Lung microvascular endothelial cell (primary cell): ENCODE measurements at regions not wholly inside any gene's neighbourhood (a gene's known extent, or its start where the extent isn't known, plus 50 kb on each side); places are given as distances from the start of the nearest gene placed in this dataset.

Experiments used
- DNase-seq, 2 donors: peaks; one replicate each; pipeline versions ENCODE4 v3.0.0 to v3.0.0-alpha.2; 2010; ENCODE audit warnings: low read depth in 2 of 2

DNA sequence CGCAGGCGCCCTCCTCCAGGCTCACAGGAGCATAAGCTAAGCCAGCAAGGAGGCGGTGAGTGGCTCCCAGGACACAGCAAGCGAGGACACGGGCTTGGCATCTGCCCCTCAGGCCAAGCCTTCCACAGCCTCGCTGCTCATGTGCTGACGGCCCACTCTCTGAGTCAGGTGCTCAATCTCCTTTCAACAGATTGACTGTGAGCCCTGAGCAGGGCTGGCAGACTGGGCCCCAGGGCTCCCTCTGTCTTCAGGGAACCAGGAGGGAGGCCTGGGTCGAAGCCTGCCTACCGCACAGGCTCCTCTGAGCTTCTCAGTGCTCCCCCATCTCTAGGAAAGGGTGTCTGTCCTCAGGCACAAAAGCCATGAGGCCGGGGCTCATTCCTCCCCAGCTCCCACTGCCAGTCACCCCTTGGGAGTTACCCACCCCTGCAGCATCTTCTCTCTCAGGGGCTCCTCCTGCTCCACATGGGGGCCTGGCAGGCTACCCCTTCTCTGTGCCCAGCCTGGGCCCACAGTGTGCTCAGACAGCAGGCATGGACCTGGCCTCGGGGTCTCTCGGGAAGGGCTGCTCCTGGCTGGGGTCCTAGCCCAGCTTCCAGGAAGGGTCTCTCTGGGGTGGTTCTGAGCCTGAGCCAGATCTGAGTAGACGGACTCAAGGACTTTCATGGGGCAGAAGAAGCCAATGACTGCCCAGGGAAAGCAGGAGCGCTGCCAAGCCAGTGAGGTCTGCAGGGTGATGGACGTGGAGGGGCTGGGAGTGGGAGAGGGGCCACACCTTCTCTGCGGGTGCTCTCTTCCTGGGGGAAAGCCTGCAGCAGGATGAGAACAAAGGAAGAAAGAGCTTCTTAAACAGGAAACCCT is 138.0 kb upstream of the GPC1 start:
- DNase-seq, result no peak

DNA sequence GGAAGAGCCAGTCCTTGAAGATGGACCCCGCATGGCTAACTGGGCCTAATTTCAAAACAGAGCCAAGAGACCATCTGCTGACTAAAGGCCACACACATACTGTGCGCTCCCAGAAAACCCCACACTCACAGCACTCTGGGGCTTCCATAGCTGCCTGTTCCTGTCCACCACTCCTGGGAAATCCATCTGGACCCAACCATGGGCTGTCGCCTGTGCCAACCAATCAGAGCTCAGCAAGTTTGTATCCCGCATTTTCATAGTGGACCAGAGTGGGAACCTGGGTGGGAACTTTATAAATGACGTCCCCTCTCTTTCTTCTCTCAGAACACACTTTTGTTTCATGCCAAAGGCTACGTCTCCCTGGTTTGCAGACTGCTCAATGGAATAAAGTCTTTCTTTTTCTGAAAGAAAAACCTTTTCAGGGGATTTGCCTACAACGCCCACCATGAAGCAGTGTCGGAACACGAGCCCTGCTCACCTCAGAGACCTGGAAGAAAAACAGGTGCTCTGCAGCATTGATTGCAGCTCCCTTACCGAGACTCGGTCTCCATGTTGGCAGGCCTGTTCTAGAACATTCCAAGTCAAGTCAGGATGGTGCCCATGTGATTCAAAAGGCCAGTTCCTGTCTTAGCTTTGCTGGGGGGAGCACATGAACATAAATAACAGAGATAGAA is 137.2 kb upstream of the GPC1 start:
- no peak for DNase-seq

DNA sequence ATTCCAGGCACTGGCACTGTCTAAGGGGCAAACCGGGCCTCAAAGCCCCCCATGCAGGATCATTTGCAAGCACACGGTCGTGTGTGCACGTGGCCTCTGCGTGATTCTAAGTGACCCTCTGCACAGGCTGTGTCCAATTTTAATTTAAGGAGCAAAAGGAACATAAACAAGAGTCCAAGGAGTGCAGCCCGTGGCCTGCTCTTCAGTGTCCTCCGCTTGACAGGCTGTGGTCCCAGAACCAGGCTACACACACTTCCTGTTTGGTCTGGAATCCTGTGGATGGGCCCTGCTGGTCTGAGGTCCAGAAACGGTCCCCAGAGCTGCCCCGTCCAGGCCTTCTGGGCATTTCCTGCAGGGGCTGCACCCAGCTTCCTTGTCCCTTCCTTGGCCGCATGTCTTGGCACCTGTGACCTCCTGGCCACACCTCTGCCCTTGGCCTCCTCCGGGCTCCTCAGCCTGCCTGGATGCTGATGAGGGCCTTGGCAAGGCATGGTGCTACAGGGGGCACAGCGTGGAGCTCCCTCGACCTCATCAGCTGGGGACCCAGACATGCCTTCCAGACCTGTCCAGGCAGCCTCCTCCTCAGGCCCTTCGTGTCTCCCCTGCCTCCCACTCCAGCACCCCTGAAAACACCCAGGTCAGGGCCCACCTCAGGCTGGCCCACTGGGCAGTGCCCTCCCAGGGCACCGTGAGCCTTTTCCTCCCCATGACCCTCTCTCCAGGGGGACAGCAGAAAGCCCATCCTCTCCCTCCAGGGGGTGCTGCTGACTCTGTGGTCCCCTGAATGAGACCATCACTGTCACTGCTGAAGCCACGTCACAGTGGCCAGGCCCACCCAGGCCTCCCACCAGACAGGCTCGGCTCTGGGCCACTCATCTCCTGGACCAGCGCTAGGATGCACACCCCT is 136.4 kb upstream of the GPC1 start:
- DNase-seq, result peak in 1 of 2 donors; percentile 8

DNA sequence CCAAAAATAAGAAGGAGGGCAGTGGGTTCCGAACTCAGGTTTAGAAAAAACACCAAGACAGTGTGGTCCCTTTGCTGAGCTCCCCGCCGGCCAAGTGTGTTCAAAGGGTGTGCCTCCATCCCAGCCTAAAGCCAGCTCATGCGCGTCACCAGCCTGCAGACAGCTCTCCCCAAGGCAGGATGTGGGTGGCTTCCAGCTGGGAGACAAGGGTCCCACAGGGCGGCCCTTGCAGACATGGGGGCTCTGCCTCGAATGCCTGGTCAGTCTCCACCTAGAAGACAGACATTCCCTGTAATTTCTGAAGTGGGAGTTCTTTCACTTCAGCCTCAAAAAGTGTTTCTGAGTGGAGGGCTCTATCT is 135.8 kb upstream of the GPC1 start:
- DNase-seq, result no peak

DNA sequence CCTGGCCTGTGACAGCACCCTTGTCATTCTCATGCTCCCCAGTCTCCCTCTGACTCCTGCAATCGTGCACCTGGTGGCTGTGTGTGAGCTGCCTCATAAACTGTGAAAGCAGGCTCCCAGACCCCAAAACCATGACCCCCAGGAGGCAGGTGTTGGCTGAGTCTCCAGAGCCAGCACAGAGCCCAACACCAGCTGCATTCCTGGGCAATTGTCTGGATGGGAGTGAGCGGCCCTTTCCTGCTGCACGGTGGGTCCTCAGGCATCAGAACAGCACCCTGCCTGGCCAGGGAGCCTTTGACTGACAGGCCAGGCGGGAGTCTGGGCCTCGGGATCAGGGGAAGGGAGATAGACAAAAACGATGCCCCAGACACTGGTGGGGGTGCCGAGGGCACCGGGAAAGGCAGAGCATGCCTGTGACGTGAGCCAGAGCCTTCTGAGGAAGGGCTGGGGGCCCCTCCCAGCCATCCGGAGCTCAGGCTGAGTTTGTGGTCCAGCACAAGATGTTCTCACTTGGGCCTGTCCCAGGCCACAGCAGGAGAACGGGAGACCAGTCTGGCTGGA is 135.1 kb upstream of the GPC1 start:
- DNase-seq, result no peak

DNA sequence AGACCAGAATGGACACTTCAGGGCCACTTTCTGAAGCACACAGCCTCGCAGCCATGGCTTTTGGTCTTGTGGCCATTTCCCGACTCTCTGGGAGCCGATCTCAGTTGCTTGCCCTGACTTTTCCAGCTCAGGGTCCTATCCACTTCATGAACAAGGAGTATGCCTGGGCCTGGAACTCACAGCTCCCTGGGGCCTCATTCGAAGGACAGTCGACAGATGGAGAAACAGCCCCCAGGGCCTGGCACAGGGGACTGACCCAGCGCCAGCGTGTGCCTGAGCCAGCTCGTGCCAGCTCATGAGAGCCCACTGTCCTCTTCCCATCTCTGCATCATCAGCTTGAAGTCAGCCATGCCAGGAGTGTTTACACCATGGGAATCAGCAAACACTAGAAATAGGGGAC is 134.6 kb upstream of the GPC1 start:
- DNase-seq, result no peak

DNA sequence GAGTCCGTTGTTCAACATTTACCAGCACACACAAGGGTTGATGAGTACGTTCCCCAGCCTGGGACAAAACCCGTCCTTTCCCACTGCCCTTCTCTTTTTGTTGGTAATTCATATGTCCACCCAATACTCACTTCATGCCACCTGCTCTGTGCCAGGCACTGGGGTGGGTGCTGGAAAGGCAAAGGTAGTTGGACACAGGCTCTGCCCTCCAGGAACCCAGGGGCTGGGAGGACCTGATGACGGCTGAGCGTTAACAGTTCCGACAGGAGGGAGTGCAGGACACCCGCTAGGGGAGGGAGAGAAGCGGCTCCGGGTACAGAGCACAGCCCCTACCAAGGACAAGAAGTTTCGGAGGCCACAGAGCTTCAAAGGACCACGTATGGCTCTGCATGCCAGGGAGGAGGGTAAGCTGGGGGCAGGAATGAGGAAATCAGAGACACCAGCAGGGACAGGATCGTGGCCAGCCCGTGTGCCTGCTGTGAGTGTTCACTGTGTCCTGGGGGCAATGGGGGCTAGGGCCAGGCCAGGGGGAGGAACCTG is 134.1 kb upstream of the GPC1 start:
- no peak for DNase-seq

DNA sequence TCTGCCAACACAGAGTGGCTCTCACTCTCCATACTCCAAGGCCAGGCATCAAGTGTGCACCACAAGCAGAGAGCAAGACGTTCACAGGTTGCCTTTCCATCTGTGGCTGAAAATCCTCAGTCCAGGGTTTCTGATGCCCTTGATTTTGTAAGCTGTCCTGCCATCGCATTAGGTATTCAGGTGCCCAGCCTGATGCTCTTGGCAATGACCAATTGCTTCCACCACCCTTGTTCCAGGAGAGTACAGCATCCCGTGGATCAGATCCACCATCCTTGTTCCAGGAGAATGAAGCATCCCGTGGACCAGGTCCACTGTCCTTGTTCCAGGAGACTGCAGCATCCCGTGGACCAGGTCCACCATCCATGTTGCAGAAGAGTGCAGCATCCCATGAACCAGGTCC is 133.4 kb upstream of the GPC1 start:
- no peak for DNase-seq

DNA sequence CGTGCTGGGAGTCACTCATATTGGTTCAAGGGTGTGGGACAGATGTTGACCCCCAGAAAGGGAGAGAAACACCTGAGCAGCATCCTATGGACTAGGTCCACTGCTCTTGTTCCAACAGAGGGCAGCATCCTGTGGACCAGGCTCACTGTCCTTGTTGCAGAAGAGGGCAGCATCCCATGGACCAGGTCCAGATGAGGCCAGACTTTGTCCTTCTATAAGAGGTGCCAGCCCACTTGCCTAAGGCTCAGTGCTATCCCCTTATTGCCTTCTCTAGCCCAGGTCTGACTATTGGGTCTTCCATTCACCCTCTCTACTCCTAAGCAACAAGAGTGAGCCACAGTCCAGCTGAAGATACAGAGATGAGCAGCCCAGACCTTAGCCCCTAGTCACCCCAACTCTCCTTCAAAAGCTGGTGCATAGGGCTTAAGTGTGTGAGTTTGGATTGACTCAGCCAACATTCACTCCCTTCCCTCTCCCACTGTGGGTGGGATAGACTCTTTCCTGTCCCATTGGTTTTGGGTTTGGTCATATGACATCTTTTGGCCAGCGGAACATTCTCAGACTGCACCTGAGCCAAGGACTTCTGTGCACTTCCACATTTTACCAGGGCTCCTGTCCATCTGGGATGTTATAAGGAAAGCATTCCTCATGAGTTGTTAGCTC is 132.4 kb upstream of the GPC1 start:
- no peak for DNase-seq

DNA sequence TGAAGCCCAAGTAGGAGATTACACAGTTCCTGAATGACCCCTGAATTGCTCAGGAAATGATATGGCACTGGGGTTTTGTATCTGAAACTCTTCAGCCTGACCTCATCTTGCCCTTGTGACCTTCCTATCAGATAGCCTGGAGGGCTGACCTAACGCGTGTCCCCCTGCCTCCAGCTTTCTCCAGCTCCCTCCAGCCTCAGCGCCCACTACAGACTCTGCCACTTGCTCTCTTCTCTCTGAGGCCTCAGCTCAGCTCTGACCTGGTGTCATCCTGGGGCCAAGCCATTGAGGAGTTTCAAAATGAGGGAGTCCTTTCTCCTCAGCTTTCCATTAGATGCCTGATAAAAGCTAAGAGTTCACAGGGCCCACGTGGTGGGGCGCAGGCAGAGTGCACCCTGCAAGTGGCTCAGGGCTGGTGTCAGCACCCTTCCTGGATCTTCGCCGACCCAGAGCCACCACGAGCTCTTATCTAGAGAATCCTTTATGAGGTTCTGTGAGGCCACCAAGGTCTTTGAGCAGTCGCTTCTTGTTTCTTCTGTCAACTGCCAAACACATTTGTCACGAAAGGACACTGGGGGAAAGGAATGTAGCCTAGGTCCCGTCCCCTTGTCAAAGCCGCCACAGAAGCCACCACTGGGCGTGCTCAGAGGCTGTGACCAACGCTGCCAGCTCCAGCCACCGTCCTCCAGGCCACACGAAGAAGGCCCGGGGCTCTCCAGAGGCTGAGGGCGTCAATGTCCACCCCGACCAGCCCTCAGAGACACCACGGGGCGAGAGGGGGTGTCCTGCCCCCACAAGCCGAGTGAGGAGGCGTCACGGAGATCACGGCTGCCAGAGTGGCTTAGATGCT is 131.3 kb upstream of the GPC1 start:
- DNase-seq, result no peak

DNA sequence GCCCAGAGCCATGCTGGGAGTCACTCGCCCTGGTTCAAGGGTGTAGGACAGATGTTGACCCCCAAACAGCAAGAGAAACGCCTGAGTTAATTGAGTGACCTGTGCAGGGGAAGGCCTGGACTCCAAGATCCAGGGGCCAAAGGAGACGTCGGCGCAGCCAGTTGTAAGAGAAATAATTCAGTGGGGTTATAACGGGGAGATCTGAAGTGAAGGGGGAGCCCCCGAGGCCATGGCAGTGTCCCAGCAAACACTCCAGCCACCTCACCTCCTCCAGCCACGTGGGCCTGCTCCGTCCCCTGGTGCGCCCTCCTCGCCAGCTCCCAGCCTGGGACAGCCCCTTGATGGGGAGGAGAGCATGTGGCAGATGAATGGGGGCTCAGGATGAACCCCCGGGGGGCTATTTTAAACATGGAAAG is 130.7 kb upstream of the GPC1 start:
- no peak for DNase-seq

DNA sequence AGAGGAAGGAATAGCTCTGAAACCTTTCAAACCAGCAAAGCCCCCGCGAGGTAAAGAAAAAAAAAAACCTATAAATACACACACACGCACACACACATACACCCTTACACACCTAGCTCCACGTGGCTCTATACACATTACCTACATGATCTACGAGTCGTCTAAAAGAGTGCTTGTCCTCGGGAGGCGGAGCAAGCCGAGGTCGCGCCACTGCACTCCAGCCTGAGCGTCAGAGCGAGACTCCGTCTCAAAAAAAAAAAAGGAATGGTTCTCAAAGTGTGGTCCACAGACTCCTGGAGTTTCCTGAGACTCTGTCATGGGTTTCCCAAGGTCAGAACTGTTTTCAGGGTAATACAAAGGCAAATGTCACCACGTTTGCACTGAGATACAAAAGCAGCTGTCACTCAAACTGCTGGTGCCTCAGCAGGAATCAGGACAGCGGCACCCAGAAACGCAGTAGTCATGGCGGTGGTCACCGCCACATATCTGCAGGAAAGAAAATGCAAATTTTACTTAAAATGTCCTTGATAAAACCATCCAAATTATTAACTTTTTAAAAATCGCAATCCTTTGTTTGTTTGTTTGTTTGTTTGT is 130.0 kb upstream of the GPC1 start:
- DNase-seq, result no peak

DNA sequence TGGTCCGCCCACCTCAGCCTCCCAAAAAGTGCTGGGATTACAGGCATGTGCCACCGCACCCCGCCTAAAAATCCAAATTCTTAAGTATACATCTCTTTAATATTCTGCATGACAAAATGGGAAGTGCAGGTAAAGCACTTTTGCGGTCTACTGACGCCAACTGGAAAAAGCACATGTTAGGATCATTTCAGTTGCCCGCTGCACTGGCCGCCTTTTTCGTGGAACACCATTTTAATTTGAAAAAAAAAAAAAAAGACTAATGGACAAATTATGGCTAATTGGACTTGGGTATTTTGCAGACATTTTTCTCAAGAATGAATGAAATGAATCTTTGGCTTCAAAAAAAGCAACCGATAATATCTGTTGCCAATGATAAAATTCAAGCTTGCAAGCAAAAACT is 129.3 kb upstream of the GPC1 start:
- no peak for DNase-seq

DNA sequence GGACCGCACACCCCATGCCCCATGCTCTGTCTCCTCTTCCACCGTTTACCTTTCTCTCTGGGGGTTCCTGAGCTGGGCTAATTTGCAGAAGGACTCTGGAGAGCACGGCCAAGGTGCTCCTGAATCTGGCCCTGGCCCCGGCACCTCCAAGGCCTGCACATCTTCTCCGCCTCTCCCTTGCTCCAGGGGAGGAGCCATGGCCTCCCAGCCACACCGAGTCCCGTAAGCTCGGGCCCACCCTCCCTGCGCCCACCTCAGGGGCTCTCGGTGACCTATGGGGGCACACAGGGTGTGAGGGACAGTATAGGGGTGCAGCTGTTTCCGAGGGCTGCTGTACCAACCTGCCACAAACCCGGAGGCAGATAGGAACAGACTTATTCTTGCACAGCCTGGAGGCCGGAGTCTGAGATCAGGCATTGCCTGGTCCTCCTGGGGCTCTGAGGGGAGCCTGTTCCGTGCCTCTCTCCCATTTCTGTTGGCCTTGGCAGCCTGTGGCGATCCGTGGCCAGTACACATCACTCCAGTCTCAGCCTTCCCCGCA is 127.3 kb upstream of the GPC1 start:
- no peak for DNase-seq

DNA sequence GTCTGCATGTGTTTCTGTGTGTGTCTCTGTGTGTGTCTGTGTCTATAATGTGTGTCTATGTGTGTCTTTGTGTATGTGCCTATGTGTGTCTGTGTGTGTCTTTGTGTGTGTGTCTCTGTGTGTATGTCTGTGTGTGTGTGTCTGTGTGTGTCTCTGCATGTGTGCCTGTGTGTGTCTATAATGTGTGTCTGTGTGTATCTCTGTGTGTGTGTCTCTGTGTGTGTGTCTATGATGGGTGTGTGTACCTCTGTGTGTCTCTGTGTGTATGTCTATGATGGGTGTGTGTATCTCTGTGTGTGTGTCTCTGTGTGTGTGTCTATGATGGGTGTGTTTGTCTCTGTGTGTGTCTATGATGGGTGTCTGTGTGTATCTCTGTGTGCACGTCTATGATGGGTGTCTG is 126.2 kb upstream of the GPC1 start:
- DNase-seq, result no peak

DNA sequence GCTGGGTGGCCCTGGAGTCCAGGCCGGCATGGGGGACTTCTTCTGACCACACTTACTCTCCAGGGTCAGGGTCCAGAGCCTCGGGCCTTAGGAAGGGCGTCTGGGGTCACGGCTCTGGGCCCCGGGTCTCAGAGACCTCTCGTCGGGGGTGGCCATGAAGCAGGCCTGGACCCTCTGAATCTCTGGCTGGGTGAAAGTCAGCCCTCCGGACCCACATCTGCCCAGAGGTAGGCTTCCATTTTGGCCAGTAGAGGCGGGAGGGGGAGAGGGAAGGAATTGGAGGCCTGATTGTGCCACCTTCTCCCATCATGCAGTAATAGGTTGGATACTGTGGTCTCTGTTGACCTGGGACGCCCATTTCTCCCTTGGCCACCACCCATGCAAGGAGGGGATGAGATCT is 125.3 kb upstream of the GPC1 start:
- no peak for DNase-seq

DNA sequence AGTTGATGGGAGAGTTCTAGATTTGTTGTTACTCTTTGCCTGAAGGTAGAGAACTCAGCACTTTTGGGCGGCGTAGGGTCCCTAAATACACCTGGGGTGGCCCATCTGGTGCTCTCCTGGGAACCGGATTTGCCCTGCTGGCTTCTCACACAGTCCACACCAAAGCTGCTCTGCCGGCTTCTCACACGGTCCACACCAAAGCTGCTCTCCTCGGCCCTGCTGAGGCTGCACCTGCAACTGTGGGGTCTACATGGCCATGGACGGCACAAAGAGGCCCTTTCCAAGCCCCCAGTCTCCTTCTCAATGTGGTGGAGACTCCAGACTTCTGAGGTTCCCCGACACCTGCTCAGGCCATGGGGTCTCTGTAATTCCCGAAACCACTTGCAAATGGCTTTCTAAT is 124.8 kb upstream of the GPC1 start:
- DNase-seq, result no peak

DNA sequence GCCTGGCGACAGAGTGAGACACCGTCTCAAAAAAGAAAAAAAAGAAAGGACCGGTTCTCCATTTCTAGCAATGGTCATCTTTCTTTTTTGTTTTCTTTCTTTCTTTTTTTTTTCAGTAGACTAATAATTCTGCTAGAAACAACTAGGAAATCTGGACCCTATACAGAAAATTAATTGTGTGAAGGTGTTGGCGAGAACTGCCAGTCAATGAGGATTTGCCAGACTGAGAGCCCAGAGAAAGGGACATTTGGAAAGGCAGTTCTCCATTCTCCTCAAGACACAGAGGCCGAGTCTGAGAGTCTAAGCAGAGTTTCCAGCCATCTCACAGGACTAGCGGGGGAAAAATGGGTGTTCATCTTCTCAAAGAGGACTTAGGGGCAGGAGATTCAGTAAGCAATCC is 123.6 kb upstream of the GPC1 start:
- DNase-seq, result no peak

DNA sequence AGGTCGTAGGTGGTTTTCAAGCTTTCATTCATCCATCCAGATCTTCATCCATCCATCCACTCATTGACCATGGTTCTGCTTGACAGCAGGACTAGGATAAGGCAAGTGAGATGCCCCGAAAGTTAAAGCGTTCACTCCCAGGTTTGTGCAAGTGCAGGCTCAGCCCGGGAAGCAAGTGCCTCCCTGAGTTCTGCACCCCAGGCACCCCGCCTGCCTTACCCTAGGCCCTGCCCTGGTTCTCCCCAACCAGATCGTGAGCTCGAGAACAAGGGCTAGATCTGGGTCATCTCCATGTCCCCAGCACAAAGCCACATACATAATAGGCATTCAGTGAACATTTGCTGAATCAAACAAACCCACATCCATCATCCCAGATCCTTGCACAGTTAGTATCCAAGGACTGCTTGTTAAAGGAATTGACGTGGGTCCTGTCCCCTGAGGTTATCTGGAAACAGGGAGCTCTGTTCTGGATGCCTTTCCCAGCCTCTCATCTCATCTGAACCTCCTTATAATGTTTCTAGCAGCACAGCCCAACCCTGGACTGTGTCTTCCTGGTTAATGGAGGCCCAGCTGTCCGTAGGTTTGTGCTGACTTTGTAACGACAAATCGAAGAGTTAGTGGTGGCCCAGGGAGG is 116.1 kb upstream of the GPC1 start:
- peak in 1 of 2 donors; percentile 20 for DNase-seq
